ENCODE measurements at regions not wholly inside any gene's neighbourhood (a gene's known extent, or its start where the extent isn't known, plus 50 kb on each side); places are given as distances from the start of the nearest gene placed in this dataset.
A peak's percentile ranks its signal among the peaks of the same experiment; 100 is the strongest.
"Not testable (repeated sequence)": the region's sequence is repeated elsewhere in the genome, so short reads cannot be mapped to it uniquely, and the experiment has no call there.

- DNase-seq = peak in 1 of 10 donors; percentile 78
Observed at GRCh38 chr22:23446796-23447350, 133.2 kb downstream of the IGLL1 start.

GRCh38 chr22:23446194-23446593, 133.9 kb downstream of the IGLL1 start:
- intact Hi-C loops (cut with DNase I) = not testable (repeated sequence)

More at GRCh38 chr22:23446796-23447350, 133.2 kb downstream of the IGLL1 start:
- intact Hi-C loops (cut with DNase I) = no loop called here

GRCh38 chr22:23443905-23444304, 136.2 kb downstream of the IGLL1 start:
- intact Hi-C loops (cut with DNase I); DNase-seq: not testable (repeated sequence)

More at GRCh38 chr22:23446194-23446593, 133.9 kb downstream of the IGLL1 start:
- DNase-seq = not testable (repeated sequence)

- DNase-seq; intact Hi-C loops (cut with DNase I): not testable (repeated sequence)
Observed at GRCh38 chr22:23439581-23439980, 140.5 kb downstream of the IGLL1 start.

GRCh38 chr22:23438216-23438615, 141.9 kb downstream of the IGLL1 start:
- intact Hi-C loops (cut with DNase I) = no loop called here
- peak in 1 of 10 donors; percentile 44 for DNase-seq

GRCh38 chr22:23437779-23438178, 142.3 kb downstream of the IGLL1 start:
- DNase-seq = no peak
- intact Hi-C loops (cut with DNase I) = no loop called here

- intact Hi-C loops (cut with DNase I); DNase-seq: not testable (repeated sequence)
Observed at GRCh38 chr22:23437107-23437395, 143.0 kb downstream of the IGLL1 start.

- DNase-seq; intact Hi-C loops (cut with DNase I): not testable (repeated sequence)
Observed at GRCh38 chr22:23436354-23437106, 143.6 kb downstream of the IGLL1 start.

GRCh38 chr22:23435186-23435585, 144.9 kb downstream of the IGLL1 start:
- DNase-seq; intact Hi-C loops (cut with DNase I): not testable (repeated sequence)

- intact Hi-C loops (cut with DNase I) = not testable (repeated sequence)
- DNase-seq = peak in 1 of 10 donors; percentile 80
Observed at GRCh38 chr22:23434198-23434830, 145.8 kb downstream of the IGLL1 start.

GRCh38 chr22:23433127-23434005, 146.7 kb downstream of the IGLL1 start:
- intact Hi-C loops (cut with DNase I) = not testable (repeated sequence)
- DNase-seq = peak in 4 of 10 donors; percentile 11 to 90 (median 60)

- DNase-seq; intact Hi-C loops (cut with DNase I): not testable (repeated sequence)
Observed at GRCh38 chr22:23432719-23433118, 147.4 kb downstream of the IGLL1 start.

- intact Hi-C loops (cut with DNase I) = no loop called here
Observed at GRCh38 chr22:23431337-23432072, 148.6 kb downstream of the IGLL1 start.

GRCh38 chr22:23424551-23425068, 155.5 kb downstream of the IGLL1 start:
- DNase-seq; intact Hi-C loops (cut with DNase I): not testable (repeated sequence)

More at GRCh38 chr22:23431337-23432072, 148.6 kb downstream of the IGLL1 start:
- no peak for DNase-seq

GRCh38 chr22:23424031-23424430, 156.1 kb downstream of the IGLL1 start:
- intact Hi-C loops (cut with DNase I) = no loop called here
- no peak for DNase-seq

- intact Hi-C loops (cut with DNase I); DNase-seq: not testable (repeated sequence)
Observed at GRCh38 chr22:23422281-23422680, 157.8 kb downstream of the IGLL1 start.

- DNase-seq = peak in 1 of 10 donors; percentile 8
- intact Hi-C loops (cut with DNase I) = not testable (repeated sequence)
Observed at GRCh38 chr22:23421300-23421699, 158.8 kb downstream of the IGLL1 start.

GRCh38 chr22:23419931-23420330, 160.2 kb downstream of the IGLL1 start:
- DNase-seq = peak in 2 of 10 donors; percentile 24 to 71
- intact Hi-C loops (cut with DNase I) = no loop called here

- no peak for DNase-seq
- intact Hi-C loops (cut with DNase I) = no loop called here
Observed at GRCh38 chr22:23419171-23419570, 160.9 kb downstream of the IGLL1 start.

Data from posterior cingulate gyrus (tissue), 11 donors.